CD4-positive, CD25-positive, alpha-beta regulatory T cell (primary cell): ENCODE measurements at regions not wholly inside any gene's neighbourhood (a gene's known extent, or its start where the extent isn't known, plus 50 kb on each side); places are given as distances from the start of the nearest gene placed in this dataset.

Source experiments
- ATAC-seq, 2 donors: fragments of 150-1000 bp; cut with Tn5 transposase; one replicate each; pipeline ENCODE4 v1.10.0; 2021; ENCODE audit warnings: low read depth in 2 of 2, moderate number of reproducible peaks in 2 of 2, moderate library complexity in 1 of 2
- DNase-seq, 3 donors: peaks; one replicate each; pipeline versions ENCODE4 v3.0.0 to v3.0.0-alpha.2; 2012 to 2022; ENCODE audit warnings: mixed read lengths in 1 of 3
- H3K27ac ChIP-seq: one replicate; pipeline ENCODE4 v1.7.0; 2013; ENCODE audit warnings: mild to moderate bottlenecking, low read length; ENCODE audit not compliant: insufficient read depth, poor library complexity, severe bottlenecking
- H3K27me3 ChIP-seq: one replicate; pipeline ENCODE4 v1.7.0; 2013; ENCODE audit warnings: low read length; ENCODE audit not compliant: control insufficient read depth, insufficient read depth
- H3K36me3 ChIP-seq: one replicate; pipeline ENCODE4 v1.7.0; 2013; ENCODE audit warnings: mild to moderate bottlenecking, low read length, moderate library complexity; ENCODE audit not compliant: control insufficient read depth, insufficient read depth
- H3K4me1 ChIP-seq: 2 replicates; pipeline ENCODE4 v1.7.0; 2013; ENCODE audit warnings: mild to moderate bottlenecking, low read length; ENCODE audit not compliant: insufficient read depth, control insufficient read depth, poor library complexity, severe bottlenecking
- H3K4me3 ChIP-seq: one replicate; pipeline ENCODE4 v1.7.0; 2013; ENCODE audit warnings: low read depth, mild to moderate bottlenecking, low read length, moderate library complexity
- H3K9me3 ChIP-seq, 2 experiments: 1 replicate in 1 of 2; 2 replicates in 1 of 2; pipeline ENCODE4 v1.7.0; 2013; ENCODE audit warnings: low read length in 2 of 2, mild to moderate bottlenecking in 1 of 2, moderate library complexity in 1 of 2; ENCODE audit not compliant: control insufficient read depth in 2 of 2
- H3K27ac Mint-ChIP-seq, 3 donors: one replicate each; pipeline ENCODE4 v1.8.0; 2020 to 2022; ENCODE audit warnings: mild to moderate bottlenecking in 3 of 3, mixed read lengths in 3 of 3, moderate library complexity in 2 of 3
- H3K27me3 Mint-ChIP-seq: one replicate; pipeline ENCODE4 v1.8.0; 2022; ENCODE audit warnings: mild to moderate bottlenecking, mixed read lengths
- H3K36me3 Mint-ChIP-seq: one replicate; pipeline ENCODE4 v1.8.0; 2020; ENCODE audit warnings: mixed read lengths
- H3K4me1 Mint-ChIP-seq, 4 donors: one replicate each; pipeline ENCODE4 v1.8.0; 2020 to 2022; ENCODE audit warnings: mixed read lengths in 4 of 4, mild to moderate bottlenecking in 1 of 4
- H3K4me3 Mint-ChIP-seq, 4 donors: one replicate each; pipeline ENCODE4 v1.8.0; 2020 to 2022; ENCODE audit warnings: mild to moderate bottlenecking in 4 of 4, mixed read lengths in 4 of 4, moderate library complexity in 3 of 4
- H3K9me3 Mint-ChIP-seq, 7 donors: one replicate each; pipeline ENCODE4 v1.8.0; 2020 to 2022; ENCODE audit warnings: mixed read lengths in 7 of 7, mild to moderate bottlenecking in 3 of 7, moderate library complexity in 2 of 7

GRCh38 chr15:94937242-94937641 is 705.9 kb downstream of the MCTP2 start:
- Histone ChIP-seq H3K4me3 (no peak overlapping the region), H3K36me3 (no peaks in the 10 kb centered on the region), H3K27ac (no peak overlapping the region), H3K9me3 (peaks cover 0 to 2% of the 10 kb centered on the region in 2 experiments), H3K27me3 (no peaks in the 10 kb centered on the region), H3K4me1 (no peaks in the 10 kb centered on the region)
- Mint-ChIP-seq H3K27ac (no peak overlapping the region), H3K27me3 (no peaks in the 10 kb centered on the region), H3K36me3 (no peaks in the 10 kb centered on the region), H3K4me1 (no peaks in the 10 kb centered on the region), H3K9me3 (peaks cover 0 to 11% (median 3%) of the 10 kb centered on the region in 7 donors), H3K4me3 (no peak overlapping the region)
- DNase-seq (no peak), ATAC-seq (no peak)

- Histone ChIP-seq H3K27ac (no peak overlapping the region), H3K36me3 (no peaks in the 10 kb centered on the region), H3K9me3 (peaks cover 0 to 3% of the 10 kb centered on the region in 2 experiments), H3K4me1 (no peaks in the 10 kb centered on the region), H3K27me3 (no peaks in the 10 kb centered on the region), H3K4me3 (no peak overlapping the region)
- Mint-ChIP-seq H3K4me3 (no peak overlapping the region), H3K36me3 (no peaks in the 10 kb centered on the region), H3K9me3 (peaks cover 0 to 7% (median 3%) of the 10 kb centered on the region in 7 donors), H3K27me3 (no peaks in the 10 kb centered on the region), H3K4me1 (no peaks in the 10 kb centered on the region), H3K27ac (no peak overlapping the region)
- DNase-seq, result no peak
- ATAC-seq, result no peak
Measured at GRCh38 chr15:94943888-94944287, 712.5 kb downstream of the MCTP2 start.

- Mint-ChIP-seq H3K4me1 (no peaks in the 10 kb centered on the region), H3K9me3 (peaks cover 5 to 28% (median 9%) of the 10 kb centered on the region in 7 donors), H3K27ac (no peak overlapping the region), H3K27me3 (no peaks in the 10 kb centered on the region), H3K36me3 (no peaks in the 10 kb centered on the region), H3K4me3 (no peak overlapping the region)
- Histone ChIP-seq H3K4me1 (no peaks in the 10 kb centered on the region), H3K36me3 (no peaks in the 10 kb centered on the region), H3K27me3 (no peaks in the 10 kb centered on the region), H3K9me3 (peaks cover 3 to 13% of the 10 kb centered on the region in 2 experiments), H3K4me3 (no peak overlapping the region), H3K27ac (no peak overlapping the region)
- ATAC-seq (no peak), DNase-seq (no peak)
Measured at GRCh38 chr15:94951538-94951937, 720.2 kb downstream of the MCTP2 start.

- H3K36me3 ChIP-seq, result no peaks in the 10 kb centered on the region
- ATAC-seq (no peak), DNase-seq (no peak)
- Mint-ChIP-seq H3K36me3 (no peaks in the 10 kb centered on the region), H3K9me3 (peaks cover 2 to 24% (median 12%) of the 10 kb centered on the region in 7 donors), H3K4me1 (no peaks in the 10 kb centered on the region), H3K27me3 (no peaks in the 10 kb centered on the region), H3K4me3 (no peak overlapping the region), H3K27ac (no peak overlapping the region)
- peaks cover 2 to 4% of the 10 kb centered on the region in 2 experiments for H3K9me3 ChIP-seq
- no peaks in the 10 kb centered on the region for H3K27me3 ChIP-seq
- H3K4me1 ChIP-seq, result no peaks in the 10 kb centered on the region
- H3K4me3 ChIP-seq, result no peak overlapping the region
- no peak overlapping the region for H3K27ac ChIP-seq
Measured at GRCh38 chr15:94963953-94964352, 732.6 kb downstream of the MCTP2 start.

GRCh38 chr15:94965593-94965992 is 734.2 kb downstream of the MCTP2 start:
- H3K4me3 Mint-ChIP-seq, result no peak overlapping the region
- H3K9me3 ChIP-seq, result peaks cover 0 to 4% of the 10 kb centered on the region in 2 experiments
- no peak overlapping the region for H3K4me3 ChIP-seq
- no peaks in the 10 kb centered on the region for H3K4me1 Mint-ChIP-seq
- no peak overlapping the region for H3K27ac ChIP-seq
- H3K9me3 Mint-ChIP-seq, result peaks cover 2 to 21% (median 6%) of the 10 kb centered on the region in 7 donors
- no peaks in the 10 kb centered on the region for H3K27me3 ChIP-seq
- ATAC-seq, result no peak
- no peaks in the 10 kb centered on the region for H3K4me1 ChIP-seq
- no peak for DNase-seq
- H3K27me3 Mint-ChIP-seq, result no peaks in the 10 kb centered on the region
- no peaks in the 10 kb centered on the region for H3K36me3 ChIP-seq
- no peak overlapping the region for H3K27ac Mint-ChIP-seq
- H3K36me3 Mint-ChIP-seq, result no peaks in the 10 kb centered on the region

GRCh38 chr15:94968133-94968532 is 736.8 kb downstream of the MCTP2 start:
- Mint-ChIP-seq H3K36me3 (no peaks in the 10 kb centered on the region), H3K27ac (no peak overlapping the region), H3K4me3 (no peak overlapping the region), H3K4me1 (no peaks in the 10 kb centered on the region), H3K9me3 (peaks cover 1 to 14% (median 7%) of the 10 kb centered on the region in 7 donors), H3K27me3 (no peaks in the 10 kb centered on the region)
- Histone ChIP-seq H3K4me3 (no peak overlapping the region), H3K27ac (no peak overlapping the region), H3K9me3 (no peaks in the 10 kb centered on the region), H3K4me1 (no peaks in the 10 kb centered on the region), H3K27me3 (no peaks in the 10 kb centered on the region), H3K36me3 (no peaks in the 10 kb centered on the region)
- DNase-seq, result no peak
- no peak for ATAC-seq

GRCh38 chr15:94970096-94970495 is 738.7 kb downstream of the MCTP2 start:
- no peak for ATAC-seq
- Histone ChIP-seq H3K27ac (no peak overlapping the region), H3K9me3 (no peaks in the 10 kb centered on the region)

GRCh38 chr15:94970802-94971201 is 739.4 kb downstream of the MCTP2 start:
- Histone ChIP-seq H3K27ac (no peak overlapping the region), H3K9me3 (no peaks in the 10 kb centered on the region), H3K27me3 (no peaks in the 10 kb centered on the region), H3K4me3 (no peak overlapping the region), H3K36me3 (no peaks in the 10 kb centered on the region), H3K4me1 (no peaks in the 10 kb centered on the region)
- H3K27me3 Mint-ChIP-seq, result no peaks in the 10 kb centered on the region
- ATAC-seq (no peak), DNase-seq (no peak)
- no peaks in the 10 kb centered on the region for H3K4me1 Mint-ChIP-seq
- peaks cover 2 to 5% (median 3%) of the 10 kb centered on the region in 7 donors for H3K9me3 Mint-ChIP-seq
- H3K4me3 Mint-ChIP-seq, result no peak overlapping the region
- no peak overlapping the region for H3K27ac Mint-ChIP-seq
- no peaks in the 10 kb centered on the region for H3K36me3 Mint-ChIP-seq

More at GRCh38 chr15:94970096-94970495, 738.7 kb downstream of the MCTP2 start:
- DNase-seq, result no peak
- Mint-ChIP-seq H3K27ac (no peak overlapping the region), H3K9me3 (peaks cover under 1 to 5% (median 3%) of the 10 kb centered on the region in 7 donors), H3K36me3 (no peaks in the 10 kb centered on the region), H3K4me3 (no peak overlapping the region), H3K27me3 (no peaks in the 10 kb centered on the region), H3K4me1 (no peaks in the 10 kb centered on the region)
- Histone ChIP-seq H3K4me3 (no peak overlapping the region), H3K4me1 (no peaks in the 10 kb centered on the region), H3K27me3 (no peaks in the 10 kb centered on the region), H3K36me3 (no peaks in the 10 kb centered on the region)
